CD4-positive, CD25-positive, alpha-beta regulatory T cell (primary cell): ENCODE measurements at regions not wholly inside any gene's neighbourhood (a gene's known extent, or its start where the extent isn't known, plus 50 kb on each side); places are given as distances from the start of the nearest gene placed in this dataset.

Experiments used
- ATAC-seq, 2 donors: fragments of 150-1000 bp; cut with Tn5 transposase; one replicate each; pipeline ENCODE4 v1.10.0; 2021; ENCODE audit warnings: low read depth in 2 of 2, moderate number of reproducible peaks in 2 of 2, moderate library complexity in 1 of 2
- DNase-seq, 3 donors: peaks; one replicate each; pipeline versions ENCODE4 v3.0.0 to v3.0.0-alpha.2; 2012 to 2022; ENCODE audit warnings: mixed read lengths in 1 of 3
- H3K27ac ChIP-seq: one replicate; pipeline ENCODE4 v1.7.0; 2013; ENCODE audit warnings: mild to moderate bottlenecking, low read length; ENCODE audit not compliant: insufficient read depth, poor library complexity, severe bottlenecking
- H3K27me3 ChIP-seq: one replicate; pipeline ENCODE4 v1.7.0; 2013; ENCODE audit warnings: low read length; ENCODE audit not compliant: control insufficient read depth, insufficient read depth
- H3K36me3 ChIP-seq: one replicate; pipeline ENCODE4 v1.7.0; 2013; ENCODE audit warnings: mild to moderate bottlenecking, low read length, moderate library complexity; ENCODE audit not compliant: control insufficient read depth, insufficient read depth
- H3K4me1 ChIP-seq: 2 replicates; pipeline ENCODE4 v1.7.0; 2013; ENCODE audit warnings: mild to moderate bottlenecking, low read length; ENCODE audit not compliant: insufficient read depth, control insufficient read depth, poor library complexity, severe bottlenecking
- H3K4me3 ChIP-seq: one replicate; pipeline ENCODE4 v1.7.0; 2013; ENCODE audit warnings: low read depth, mild to moderate bottlenecking, low read length, moderate library complexity
- H3K9me3 ChIP-seq, 2 experiments: 1 replicate in 1 of 2; 2 replicates in 1 of 2; pipeline ENCODE4 v1.7.0; 2013; ENCODE audit warnings: low read length in 2 of 2, mild to moderate bottlenecking in 1 of 2, moderate library complexity in 1 of 2; ENCODE audit not compliant: control insufficient read depth in 2 of 2
- H3K27ac Mint-ChIP-seq, 3 donors: one replicate each; pipeline ENCODE4 v1.8.0; 2020 to 2022; ENCODE audit warnings: mild to moderate bottlenecking in 3 of 3, mixed read lengths in 3 of 3, moderate library complexity in 2 of 3
- H3K27me3 Mint-ChIP-seq: one replicate; pipeline ENCODE4 v1.8.0; 2022; ENCODE audit warnings: mild to moderate bottlenecking, mixed read lengths
- H3K36me3 Mint-ChIP-seq: one replicate; pipeline ENCODE4 v1.8.0; 2020; ENCODE audit warnings: mixed read lengths
- H3K4me1 Mint-ChIP-seq, 4 donors: one replicate each; pipeline ENCODE4 v1.8.0; 2020 to 2022; ENCODE audit warnings: mixed read lengths in 4 of 4, mild to moderate bottlenecking in 1 of 4
- H3K4me3 Mint-ChIP-seq, 4 donors: one replicate each; pipeline ENCODE4 v1.8.0; 2020 to 2022; ENCODE audit warnings: mild to moderate bottlenecking in 4 of 4, mixed read lengths in 4 of 4, moderate library complexity in 3 of 4
- H3K9me3 Mint-ChIP-seq, 7 donors: one replicate each; pipeline ENCODE4 v1.8.0; 2020 to 2022; ENCODE audit warnings: mixed read lengths in 7 of 7, mild to moderate bottlenecking in 3 of 7, moderate library complexity in 2 of 7

DNA sequence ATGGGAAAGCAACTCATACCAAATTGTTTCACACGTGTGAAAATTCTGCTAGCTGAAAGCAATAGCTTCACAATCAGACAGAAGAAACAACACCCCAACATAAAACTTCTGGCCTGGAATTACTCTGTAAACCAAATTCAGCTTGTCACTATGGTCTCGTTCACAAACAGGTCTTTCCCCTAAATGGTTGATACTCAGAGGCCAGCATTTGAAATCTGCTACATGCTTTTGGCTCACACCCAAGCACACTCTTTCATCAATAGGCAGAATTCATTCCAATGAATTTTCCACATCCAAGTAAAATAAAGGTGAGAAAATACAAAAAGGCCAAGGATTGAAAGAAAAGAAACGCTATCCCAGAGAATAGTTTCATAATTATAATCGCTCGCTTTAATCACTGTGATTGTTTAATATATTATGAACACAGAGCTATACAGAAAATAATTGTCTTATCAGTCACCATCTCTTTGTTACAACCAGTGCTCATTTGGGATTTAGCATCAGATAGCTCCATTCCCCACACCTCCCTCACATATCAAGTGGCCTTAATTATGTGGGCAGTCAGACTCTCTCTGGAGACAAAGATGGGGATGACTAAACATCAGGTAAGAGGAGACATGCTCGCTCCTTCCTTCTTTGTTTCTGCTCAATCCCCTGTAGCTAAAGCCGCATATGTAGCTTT, 503.8 kb upstream of the ARRDC4 start:
- no peak overlapping the region for H3K4me3 ChIP-seq
- no peaks in the 10 kb centered on the region for H3K4me1 Mint-ChIP-seq
- no peaks in the 10 kb centered on the region for H3K36me3 Mint-ChIP-seq
- ATAC-seq (no peak), DNase-seq (no peak)
- no peaks in the 10 kb centered on the region for H3K36me3 ChIP-seq
- H3K4me1 ChIP-seq, result no peaks in the 10 kb centered on the region
- H3K9me3 Mint-ChIP-seq, result peaks cover 0 to 8% (median 0%) of the 10 kb centered on the region in 7 donors
- no peaks in the 10 kb centered on the region for H3K27me3 ChIP-seq
- H3K9me3 ChIP-seq, result no peaks in the 10 kb centered on the region
- peaks cover 4% of the 10 kb centered on the region for H3K27me3 Mint-ChIP-seq
- no peak overlapping the region for H3K4me3 Mint-ChIP-seq
- no peak overlapping the region for H3K27ac ChIP-seq
- H3K27ac Mint-ChIP-seq, result no peak overlapping the region

DNA sequence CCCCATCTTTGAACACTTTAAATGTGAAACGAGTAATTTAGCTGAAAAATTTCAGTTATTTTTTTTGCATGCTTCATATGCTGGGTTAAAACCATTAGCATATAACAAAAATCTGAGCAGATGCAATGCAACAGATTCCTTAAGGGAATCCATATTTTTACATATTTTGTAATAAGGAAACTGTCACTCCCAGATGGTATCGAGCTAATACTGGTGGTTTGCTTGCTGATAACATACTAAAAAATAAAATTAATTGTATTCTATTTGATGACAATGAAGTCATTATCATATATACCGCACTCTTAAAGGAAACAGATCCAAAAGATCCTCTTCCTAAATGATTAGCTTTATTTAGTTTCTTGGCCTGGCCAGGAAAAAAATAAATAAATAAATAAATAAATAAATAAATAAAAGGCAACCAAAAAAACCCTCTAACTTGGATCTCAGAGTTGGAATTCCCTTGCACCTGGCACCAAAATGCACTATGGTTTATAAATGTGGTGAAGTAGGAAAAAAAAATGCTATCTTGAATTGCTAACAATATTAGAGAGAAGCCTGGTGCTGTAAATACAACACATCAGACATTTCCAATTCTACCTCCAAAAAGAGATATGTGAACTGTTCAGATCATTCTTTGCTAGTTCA, 503.2 kb upstream of the ARRDC4 start:
- Mint-ChIP-seq H3K27ac (no peak overlapping the region), H3K36me3 (no peaks in the 10 kb centered on the region), H3K27me3 (peaks cover 4% of the 10 kb centered on the region), H3K9me3 (peaks cover 0 to 8% (median 1%) of the 10 kb centered on the region in 7 donors), H3K4me3 (no peak overlapping the region), H3K4me1 (no peaks in the 10 kb centered on the region)
- Histone ChIP-seq H3K9me3 (no peaks in the 10 kb centered on the region), H3K27ac (no peak overlapping the region), H3K36me3 (no peaks in the 10 kb centered on the region), H3K4me1 (no peaks in the 10 kb centered on the region), H3K4me3 (no peak overlapping the region), H3K27me3 (no peaks in the 10 kb centered on the region)
- DNase-seq (no peak), ATAC-seq (no peak)

DNA sequence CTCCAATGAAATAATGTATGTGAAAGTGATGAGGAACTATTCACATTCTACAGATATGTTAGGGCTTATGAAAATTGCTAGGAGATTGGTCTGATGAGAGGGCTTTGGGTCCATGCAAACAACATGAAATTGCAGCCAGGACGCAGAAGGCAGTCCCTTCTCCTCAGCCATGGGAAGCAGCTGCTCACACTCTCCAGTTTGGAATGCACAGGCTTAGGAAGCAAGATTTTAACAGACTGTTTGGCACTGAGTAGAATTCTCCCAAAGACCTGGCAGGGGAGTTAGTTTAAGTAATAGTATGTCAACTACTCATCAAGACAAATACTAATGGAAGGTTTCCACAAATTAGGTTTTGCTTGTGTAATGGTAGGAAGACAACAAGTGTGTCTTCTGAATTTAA, 500.7 kb upstream of the ARRDC4 start:
- no peaks in the 10 kb centered on the region for H3K36me3 ChIP-seq
- DNase-seq, result no peak
- no peaks in the 10 kb centered on the region for H3K9me3 ChIP-seq
- H3K4me1 ChIP-seq, result no peaks in the 10 kb centered on the region
- H3K4me3 Mint-ChIP-seq, result no peak overlapping the region
- no peaks in the 10 kb centered on the region for H3K27me3 ChIP-seq
- ATAC-seq, result no peak
- H3K27ac Mint-ChIP-seq, result no peak overlapping the region
- no peak overlapping the region for H3K4me3 ChIP-seq
- no peaks in the 10 kb centered on the region for H3K36me3 Mint-ChIP-seq
- no peaks in the 10 kb centered on the region for H3K4me1 Mint-ChIP-seq
- peaks cover 4% of the 10 kb centered on the region for H3K27me3 Mint-ChIP-seq
- H3K27ac ChIP-seq, result no peak overlapping the region
- peaks cover 0 to 8% (median 1%) of the 10 kb centered on the region in 7 donors for H3K9me3 Mint-ChIP-seq

DNA sequence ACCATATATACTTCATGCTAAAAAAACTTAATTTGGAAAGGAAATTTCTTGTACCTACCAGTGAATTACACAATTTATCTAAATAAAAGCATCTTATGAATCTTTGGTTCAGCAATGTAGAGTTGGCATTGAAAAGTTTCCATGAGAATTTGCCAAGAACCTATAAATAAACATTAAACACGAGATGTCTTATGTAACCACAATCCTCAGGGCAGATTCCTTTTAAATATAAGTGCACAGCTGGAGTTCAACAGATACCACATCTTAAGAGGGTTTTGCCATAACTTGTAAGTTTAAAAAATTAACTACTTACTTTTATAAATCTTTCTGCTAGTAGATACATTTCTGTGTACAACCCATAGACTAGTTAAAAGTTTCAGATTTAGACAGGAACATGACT, 499.3 kb upstream of the ARRDC4 start:
- no peaks in the 10 kb centered on the region for H3K36me3 Mint-ChIP-seq
- DNase-seq, result no peak
- Histone ChIP-seq H3K4me1 (no peaks in the 10 kb centered on the region), H3K36me3 (no peaks in the 10 kb centered on the region), H3K4me3 (no peak overlapping the region), H3K27ac (no peak overlapping the region), H3K27me3 (no peaks in the 10 kb centered on the region), H3K9me3 (no peaks in the 10 kb centered on the region)
- no peak overlapping the region for H3K27ac Mint-ChIP-seq
- peaks cover 4% of the 10 kb centered on the region for H3K27me3 Mint-ChIP-seq
- H3K4me3 Mint-ChIP-seq, result no peak overlapping the region
- no peaks in the 10 kb centered on the region for H3K4me1 Mint-ChIP-seq
- H3K9me3 Mint-ChIP-seq, result peaks cover 0 to 6% (median 1%) of the 10 kb centered on the region in 7 donors
- no peak for ATAC-seq

DNA sequence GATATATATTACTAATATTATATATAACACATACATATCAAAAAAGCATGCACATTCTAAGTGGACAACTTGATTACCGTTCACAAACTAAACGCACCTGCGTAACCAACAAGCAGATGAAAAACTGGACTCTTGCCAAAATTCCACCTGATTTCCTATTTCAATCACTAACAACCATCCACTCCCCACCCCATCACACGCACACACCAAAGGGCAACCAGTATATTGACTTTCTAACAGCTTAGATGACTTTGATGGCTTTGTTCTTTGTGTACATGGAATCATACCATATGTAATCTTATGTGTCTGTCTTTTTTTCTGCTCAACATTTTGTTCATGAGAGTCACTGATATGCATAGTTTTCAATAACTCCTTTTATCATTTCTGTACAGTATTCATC, 496.8 kb upstream of the ARRDC4 start:
- H3K4me3 Mint-ChIP-seq, result no peak overlapping the region
- H3K9me3 Mint-ChIP-seq, result peaks cover 0 to 9% (median 1%) of the 10 kb centered on the region in 7 donors
- DNase-seq (no peak), ATAC-seq (no peak)
- H3K27me3 ChIP-seq, result no peaks in the 10 kb centered on the region
- H3K27ac Mint-ChIP-seq, result no peak overlapping the region
- no peaks in the 10 kb centered on the region for H3K4me1 Mint-ChIP-seq
- no peaks in the 10 kb centered on the region for H3K36me3 Mint-ChIP-seq
- H3K27me3 Mint-ChIP-seq, result no peaks in the 10 kb centered on the region
- no peaks in the 10 kb centered on the region for H3K36me3 ChIP-seq
- H3K4me1 ChIP-seq, result no peaks in the 10 kb centered on the region
- no peak overlapping the region for H3K4me3 ChIP-seq
- no peak overlapping the region for H3K27ac ChIP-seq
- H3K9me3 ChIP-seq, result no peaks in the 10 kb centered on the region

GRCh38 chr15:97470417-97470816, 490.1 kb upstream of the ARRDC4 start:
- Histone ChIP-seq H3K27me3 (no peaks in the 10 kb centered on the region), H3K4me3 (no peak overlapping the region), H3K36me3 (no peaks in the 10 kb centered on the region), H3K9me3 (peaks cover 0 to 10% of the 10 kb centered on the region in 2 experiments), H3K4me1 (no peaks in the 10 kb centered on the region), H3K27ac (no peak overlapping the region)
- Mint-ChIP-seq H3K4me1 (no peaks in the 10 kb centered on the region), H3K27me3 (no peaks in the 10 kb centered on the region), H3K27ac (no peak overlapping the region), H3K36me3 (no peaks in the 10 kb centered on the region), H3K9me3 (peaks cover 0 to 10% (median 5%) of the 10 kb centered on the region in 7 donors), H3K4me3 (no peak overlapping the region)
- ATAC-seq (no peak), DNase-seq (no peak)

DNA sequence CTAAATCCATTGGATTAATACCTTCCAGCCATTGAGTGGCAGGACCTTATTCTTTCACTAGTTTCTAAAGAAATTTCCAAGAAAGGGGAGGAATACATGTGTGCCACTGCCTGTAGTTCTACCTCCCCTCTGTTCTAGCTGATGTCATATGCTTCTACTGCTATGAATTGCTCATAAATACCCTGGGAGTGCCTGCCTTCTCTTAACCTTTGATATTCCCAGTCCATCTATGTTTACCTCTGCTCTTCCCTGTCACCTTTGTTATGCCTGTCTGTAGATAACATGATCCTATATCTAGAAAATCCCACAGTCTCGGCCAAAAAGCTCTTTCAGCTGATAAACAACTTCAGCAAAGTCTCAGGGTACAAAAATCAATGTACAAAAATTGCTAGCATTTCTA, 486.9 kb upstream of the ARRDC4 start:
- Histone ChIP-seq H3K27ac (no peak overlapping the region), H3K9me3 (peaks cover 0 to 10% of the 10 kb centered on the region in 2 experiments), H3K27me3 (no peaks in the 10 kb centered on the region), H3K4me1 (no peaks in the 10 kb centered on the region), H3K4me3 (no peak overlapping the region), H3K36me3 (no peaks in the 10 kb centered on the region)
- H3K36me3 Mint-ChIP-seq, result no peaks in the 10 kb centered on the region
- no peaks in the 10 kb centered on the region for H3K4me1 Mint-ChIP-seq
- DNase-seq (no peak), ATAC-seq (no peak)
- H3K4me3 Mint-ChIP-seq, result no peak overlapping the region
- no peaks in the 10 kb centered on the region for H3K27me3 Mint-ChIP-seq
- H3K27ac Mint-ChIP-seq, result no peak overlapping the region
- peaks cover 0 to 14% (median 5%) of the 10 kb centered on the region in 7 donors for H3K9me3 Mint-ChIP-seq

DNA sequence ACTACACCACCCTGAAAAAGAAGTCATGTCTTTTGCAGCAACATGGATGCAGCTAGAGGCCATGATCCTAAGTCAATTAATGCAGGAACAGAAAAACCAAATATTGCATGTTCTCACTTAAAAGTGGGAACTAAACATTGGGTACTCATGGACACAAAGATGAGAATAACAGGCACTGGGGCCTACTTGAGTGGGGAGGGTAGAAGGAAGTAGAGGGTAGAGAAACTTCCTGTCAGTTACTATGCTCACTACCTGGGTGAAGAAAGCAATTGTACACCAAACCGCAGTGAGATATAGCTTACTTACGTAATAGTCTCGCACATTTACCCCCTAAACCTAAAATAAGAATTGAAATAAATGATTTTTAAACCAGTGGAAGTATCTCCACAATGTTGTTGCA, 480.5 kb upstream of the ARRDC4 start:
- no peak overlapping the region for H3K4me3 Mint-ChIP-seq
- DNase-seq, result no peak
- no peaks in the 10 kb centered on the region for H3K4me1 Mint-ChIP-seq

More for the DNA sequence above, 480.5 kb upstream of the ARRDC4 start:
- no peak for ATAC-seq
- no peaks in the 10 kb centered on the region for H3K36me3 ChIP-seq
- H3K27me3 ChIP-seq, result no peaks in the 10 kb centered on the region
- H3K9me3 Mint-ChIP-seq, result peaks cover 2 to 11% (median 8%) of the 10 kb centered on the region in 7 donors
- H3K36me3 Mint-ChIP-seq, result no peaks in the 10 kb centered on the region
- no peaks in the 10 kb centered on the region for H3K4me1 ChIP-seq
- peaks cover 0 to 3% of the 10 kb centered on the region in 2 experiments for H3K9me3 ChIP-seq
- H3K27me3 Mint-ChIP-seq, result no peaks in the 10 kb centered on the region
- H3K4me3 ChIP-seq, result no peak overlapping the region
- no peak overlapping the region for H3K27ac Mint-ChIP-seq
- H3K27ac ChIP-seq, result no peak overlapping the region
